ENCODE measurements at regions not wholly inside any gene's neighbourhood (a gene's known extent, or its start where the extent isn't known, plus 50 kb on each side); places are given as distances from the start of the nearest gene placed in this dataset.

- DNase-seq (ENCODE audit: low read depth) = no peak
- no peak overlapping the region for H3K4me3 ChIP-seq (ENCODE audit: low read depth, low read length)
These were observed 137.7 kb upstream of the CYP1B1 start for GRCh38 chr2:38213619-38214167.

GRCh38 chr2:38212312-38212711 lies 136.4 kb upstream of the CYP1B1 start:
- H3K4me3 ChIP-seq (ENCODE audit: low read depth, low read length) = no peak overlapping the region
- DNase-seq (ENCODE audit: low read depth) = no peak

- no peak for DNase-seq (ENCODE audit: low read depth)
- no peak overlapping the region for H3K4me3 ChIP-seq (ENCODE audit: low read depth, low read length)
These were observed 131.2 kb upstream of the CYP1B1 start for GRCh38 chr2:38207168-38207567.

- DNase-seq (ENCODE audit: low read depth) = no peak
- no peak overlapping the region for H3K4me3 ChIP-seq (ENCODE audit: low read depth, low read length)
These were observed 127.5 kb upstream of the CYP1B1 start for GRCh38 chr2:38203446-38203810.

- H3K4me3 ChIP-seq (ENCODE audit: low read depth, low read length) = no peak overlapping the region
- no peak for DNase-seq (ENCODE audit: low read depth)
These were observed 126.9 kb upstream of the CYP1B1 start for GRCh38 chr2:38202713-38203445.

- H3K4me3 ChIP-seq (ENCODE audit: low read depth, low read length) = no peak overlapping the region
- DNase-seq (ENCODE audit: low read depth) = no peak
These were observed 125.8 kb upstream of the CYP1B1 start for GRCh38 chr2:38201784-38202183.

- H3K4me3 ChIP-seq (ENCODE audit: low read depth, low read length) = no peak overlapping the region
These were observed 124.6 kb upstream of the CYP1B1 start for GRCh38 chr2:38200598-38200997.

GRCh38 chr2:38199127-38199526 lies 123.2 kb upstream of the CYP1B1 start:
- DNase-seq (ENCODE audit: low read depth) = no peak
- H3K4me3 ChIP-seq (ENCODE audit: low read depth, low read length) = no peak overlapping the region

More at GRCh38 chr2:38200598-38200997, 124.6 kb upstream of the CYP1B1 start:
- DNase-seq (ENCODE audit: low read depth) = no peak

- H3K4me3 ChIP-seq (ENCODE audit: low read depth, low read length) = no peak overlapping the region
These were observed 118.8 kb upstream of the CYP1B1 start for GRCh38 chr2:38194751-38195150.

GRCh38 chr2:38192976-38193375 lies 117.0 kb upstream of the CYP1B1 start:
- no peak for DNase-seq (ENCODE audit: low read depth)
- no peak overlapping the region for H3K4me3 ChIP-seq (ENCODE audit: low read depth, low read length)

More at GRCh38 chr2:38194751-38195150, 118.8 kb upstream of the CYP1B1 start:
- DNase-seq (ENCODE audit: low read depth) = no peak

GRCh38 chr2:38192046-38192445 lies 116.1 kb upstream of the CYP1B1 start:
- no peak overlapping the region for H3K4me3 ChIP-seq (ENCODE audit: low read depth, low read length)
- no peak for DNase-seq (ENCODE audit: low read depth)

- no peak for DNase-seq (ENCODE audit: low read depth)
- no peak overlapping the region for H3K4me3 ChIP-seq (ENCODE audit: low read depth, low read length)
These were observed 115.6 kb upstream of the CYP1B1 start for GRCh38 chr2:38191516-38191915.

GRCh38 chr2:38190542-38191218 lies 114.7 kb upstream of the CYP1B1 start:
- H3K4me3 ChIP-seq (ENCODE audit: low read depth, low read length) = no peak overlapping the region
- DNase-seq (ENCODE audit: low read depth) = no peak

GRCh38 chr2:38187541-38188011 lies 111.6 kb upstream of the CYP1B1 start:
- DNase-seq (ENCODE audit: low read depth) = peak; percentile 90
- H3K4me3 ChIP-seq (ENCODE audit: low read depth, low read length) = no peak overlapping the region

GRCh38 chr2:38185012-38185491 lies 109.1 kb upstream of the CYP1B1 start:
- no peak for DNase-seq (ENCODE audit: low read depth)
- no peak overlapping the region for H3K4me3 ChIP-seq (ENCODE audit: low read depth, low read length)

GRCh38 chr2:38182492-38183003 lies 106.6 kb upstream of the CYP1B1 start:
- no peak overlapping the region for H3K4me3 ChIP-seq (ENCODE audit: low read depth, low read length)
- DNase-seq (ENCODE audit: low read depth) = no peak

GRCh38 chr2:38181806-38182491 lies 106.0 kb upstream of the CYP1B1 start:
- DNase-seq (ENCODE audit: low read depth) = no peak
- no peak overlapping the region for H3K4me3 ChIP-seq (ENCODE audit: low read depth, low read length)

- DNase-seq (ENCODE audit: low read depth) = no peak
- no peak overlapping the region for H3K4me3 ChIP-seq (ENCODE audit: low read depth, low read length)
These were observed 104.8 kb upstream of the CYP1B1 start for GRCh38 chr2:38180754-38181153.

GRCh38 chr2:38178556-38179419 lies 102.8 kb upstream of the CYP1B1 start:
- peak; percentile 92 for DNase-seq (ENCODE audit: low read depth)
- no peak overlapping the region for H3K4me3 ChIP-seq (ENCODE audit: low read depth, low read length)
